ENCODE measurements at regions not wholly inside any gene's neighbourhood (a gene's known extent, or its start where the extent isn't known, plus 50 kb on each side); places are given as distances from the start of the nearest gene placed in this dataset.
"Not testable (repeated sequence)": the region's sequence is repeated elsewhere in the genome, so short reads cannot be mapped to it uniquely, and the experiment has no call there.

DNA sequence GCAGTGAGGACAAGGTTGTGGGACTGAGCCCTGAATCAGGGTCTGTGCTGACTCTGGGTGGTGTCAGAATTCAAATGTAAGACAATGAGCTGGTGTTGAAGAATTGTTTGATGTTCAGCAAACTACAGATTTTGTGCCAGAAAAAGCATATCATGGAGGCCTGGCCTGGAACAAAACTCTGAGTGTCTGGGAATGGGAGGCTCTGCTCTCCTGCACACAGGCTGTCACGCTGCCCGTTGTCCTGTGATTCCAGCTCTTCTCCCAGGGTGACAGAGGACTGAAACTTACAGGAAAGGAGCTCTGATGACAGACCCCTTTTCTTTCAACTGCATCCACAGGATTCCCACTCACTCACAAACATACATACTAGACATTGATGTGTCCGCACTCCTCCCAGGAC, 120.1 kb downstream of the ZNF486 start:
- no peak for DNase-seq

DNA sequence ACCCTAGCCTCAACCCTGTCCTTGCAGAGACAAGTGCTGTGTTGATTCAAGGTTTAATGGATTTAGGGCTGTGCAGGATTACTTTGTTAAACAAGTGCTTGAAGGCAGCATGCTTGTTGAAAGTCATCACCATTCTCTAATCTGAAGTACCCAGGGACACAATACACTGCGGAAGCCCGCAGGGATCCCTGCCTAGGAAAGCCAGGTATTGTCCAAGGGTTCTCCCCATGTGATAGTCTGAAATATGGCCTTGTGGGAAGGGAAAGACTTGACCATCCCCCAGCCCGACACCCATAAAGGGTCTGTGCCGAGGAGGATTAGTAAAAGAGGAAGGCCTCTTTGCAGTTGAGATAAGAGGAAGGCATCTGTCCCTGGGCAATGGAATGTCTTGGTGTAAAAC, 118.9 kb downstream of the ZNF486 start:
- DNase-seq: not testable (repeated sequence)

DNA sequence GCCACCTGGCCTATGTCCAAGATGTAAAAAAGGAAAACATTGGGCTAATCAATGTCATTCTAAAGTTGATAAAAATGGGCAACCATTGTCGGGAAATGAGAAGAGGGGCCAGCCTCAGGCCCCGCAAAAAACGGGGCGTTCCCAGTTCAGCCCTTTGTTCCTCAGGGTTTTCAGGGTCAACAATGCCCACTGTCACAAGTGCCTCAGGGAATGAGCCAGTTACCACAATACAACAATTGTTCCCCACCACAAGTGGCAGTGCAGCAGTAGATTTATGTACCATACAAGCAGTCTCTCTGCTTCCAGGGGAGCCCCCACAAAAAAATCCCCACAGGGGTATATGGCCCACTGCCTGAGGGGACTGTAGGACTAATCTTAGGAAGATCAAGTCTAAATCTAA, 112.5 kb downstream of the ZNF486 start:
- no peak for DNase-seq

DNA sequence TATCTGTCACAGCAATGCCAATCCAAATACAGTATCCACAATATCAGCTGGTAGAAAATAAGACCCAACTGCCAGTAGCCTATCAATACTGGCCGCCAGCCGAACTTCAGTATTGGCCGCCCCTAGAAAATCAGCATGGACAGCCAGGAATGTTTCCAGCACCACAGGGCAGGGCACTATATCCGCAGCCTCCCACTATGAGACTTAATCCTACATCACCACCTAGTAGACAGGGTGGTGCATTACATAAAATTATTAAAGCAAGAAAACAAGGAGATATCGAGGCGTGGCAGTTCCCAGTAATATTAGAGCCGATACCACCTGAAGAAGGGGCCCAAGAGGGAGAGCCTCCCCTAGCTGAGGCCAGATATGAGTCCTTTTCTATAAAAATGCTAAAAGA, 111.3 kb downstream of the ZNF486 start:
- no peak for DNase-seq

DNA sequence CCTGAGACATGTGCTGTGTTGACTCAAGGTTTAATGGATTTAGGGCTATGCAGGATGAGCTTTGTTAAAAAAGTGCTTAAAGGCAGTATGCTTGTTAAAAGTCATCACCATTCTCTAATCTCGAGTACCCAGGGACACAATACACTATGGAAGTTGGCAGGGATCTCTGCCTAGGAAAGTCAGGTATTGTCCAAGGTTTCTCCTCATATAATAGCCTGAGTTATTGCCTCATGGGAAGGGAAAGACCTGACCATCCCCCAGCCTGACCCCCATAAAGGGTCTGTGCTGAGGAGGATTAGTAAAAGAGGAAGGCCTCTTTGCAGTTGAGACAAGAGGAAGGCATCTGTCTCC, 109.7 kb downstream of the ZNF486 start:
- not testable (repeated sequence) for DNase-seq

DNA sequence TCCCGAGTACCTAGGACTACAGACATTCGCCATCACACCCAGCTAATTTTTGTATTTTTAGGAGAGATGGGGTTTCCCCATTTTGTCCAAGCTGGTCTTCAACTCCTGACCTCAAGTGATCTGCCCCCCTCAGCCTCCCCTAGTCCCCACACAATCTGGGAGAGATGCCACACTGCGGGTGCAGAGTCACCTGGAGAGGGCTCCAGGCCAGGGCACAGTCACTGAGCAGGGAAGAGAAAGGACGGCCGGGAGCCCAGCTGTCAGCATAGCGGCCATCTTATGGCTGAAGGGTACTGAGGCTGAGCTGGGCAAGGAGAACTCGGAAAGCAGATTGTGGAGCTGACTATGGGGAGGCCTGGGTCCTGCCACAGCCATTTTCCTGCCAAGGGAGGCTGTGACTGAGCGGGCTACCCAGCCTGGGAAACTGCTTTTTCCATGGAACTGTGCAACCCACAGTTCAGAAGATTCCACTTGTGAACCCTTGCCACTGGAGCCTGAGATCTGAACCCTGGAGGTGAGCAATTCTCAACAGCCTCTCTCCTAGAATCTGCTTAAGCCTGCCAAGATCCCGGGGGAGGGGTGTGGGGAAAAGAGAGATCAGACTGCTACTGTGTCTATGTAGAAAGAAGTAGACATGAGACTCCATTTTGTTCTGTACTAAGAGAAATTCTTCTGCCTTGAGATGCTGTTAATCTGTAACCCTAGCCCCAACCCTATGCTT, 109.2 kb downstream of the ZNF486 start:
- DNase-seq: no peak

DNA sequence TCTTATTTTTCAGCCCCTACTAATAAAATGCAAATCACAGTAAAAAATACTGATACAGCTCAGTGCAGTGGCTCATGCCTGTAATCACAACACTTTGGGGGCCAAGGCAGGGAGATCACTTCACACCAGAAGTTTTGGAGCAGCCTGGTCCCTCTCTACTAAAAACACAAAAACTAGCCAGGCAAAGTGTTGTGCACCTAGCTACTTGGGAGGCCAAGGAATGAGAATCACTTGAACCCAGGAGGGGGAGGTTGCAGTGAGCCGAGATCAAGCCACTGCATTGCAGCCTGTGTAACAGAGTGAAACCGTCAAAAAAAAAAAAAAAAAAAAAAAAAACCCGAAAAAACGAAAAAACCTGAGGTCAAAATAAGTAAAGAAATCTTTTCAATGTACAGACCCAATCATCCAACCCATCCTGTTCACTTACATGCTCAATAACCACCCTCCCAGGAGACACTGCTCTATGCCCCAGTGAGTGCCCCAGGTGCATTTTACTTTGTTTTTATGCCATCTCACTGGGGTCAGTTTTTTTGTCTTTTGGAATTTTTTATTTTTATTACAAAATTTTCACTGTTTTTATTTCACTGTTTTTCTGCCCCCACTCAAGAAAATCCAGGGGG, 107.0 kb downstream of the ZNF486 start:
- DNase-seq: no peak

DNA sequence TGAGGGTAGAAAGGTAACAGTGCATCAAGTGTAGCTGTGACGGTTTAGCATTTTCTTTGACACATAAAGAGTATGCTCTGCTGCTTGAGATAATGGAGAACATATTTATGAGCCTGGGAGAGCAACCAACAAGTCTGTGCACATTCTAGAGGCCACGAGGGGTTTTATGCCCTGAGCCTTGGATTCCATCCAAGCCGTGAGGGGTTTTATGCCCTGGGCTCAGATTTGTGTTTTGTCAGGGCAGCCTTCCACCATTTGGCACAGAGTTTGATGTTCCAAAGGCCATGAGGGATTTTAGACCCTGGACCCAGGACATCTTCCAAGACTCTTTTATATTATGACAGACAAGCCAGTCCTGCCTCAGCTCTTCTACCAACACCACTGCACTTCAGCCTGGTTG, 106.4 kb downstream of the ZNF486 start:
- DNase-seq: no peak

DNA sequence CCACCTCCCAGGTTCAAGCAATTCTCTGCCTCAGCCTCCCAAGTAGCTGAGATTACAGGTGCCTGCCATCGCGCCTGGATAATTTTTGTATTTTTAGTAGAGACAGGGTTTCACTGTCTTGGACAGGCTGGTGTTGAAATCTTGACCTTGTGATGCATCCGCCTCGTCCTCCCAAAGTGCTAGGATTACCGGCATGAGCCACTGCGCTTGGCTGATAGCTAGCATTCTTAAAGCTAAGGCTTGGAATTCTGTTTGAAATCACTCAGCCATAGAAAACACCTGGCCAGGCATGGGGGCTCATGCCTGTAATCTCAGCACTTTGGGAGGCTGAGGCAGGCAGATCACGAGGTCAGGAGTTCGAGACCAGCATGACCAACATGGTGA, 105.6 kb downstream of the ZNF486 start:
- DNase-seq: not testable (repeated sequence)

DNA sequence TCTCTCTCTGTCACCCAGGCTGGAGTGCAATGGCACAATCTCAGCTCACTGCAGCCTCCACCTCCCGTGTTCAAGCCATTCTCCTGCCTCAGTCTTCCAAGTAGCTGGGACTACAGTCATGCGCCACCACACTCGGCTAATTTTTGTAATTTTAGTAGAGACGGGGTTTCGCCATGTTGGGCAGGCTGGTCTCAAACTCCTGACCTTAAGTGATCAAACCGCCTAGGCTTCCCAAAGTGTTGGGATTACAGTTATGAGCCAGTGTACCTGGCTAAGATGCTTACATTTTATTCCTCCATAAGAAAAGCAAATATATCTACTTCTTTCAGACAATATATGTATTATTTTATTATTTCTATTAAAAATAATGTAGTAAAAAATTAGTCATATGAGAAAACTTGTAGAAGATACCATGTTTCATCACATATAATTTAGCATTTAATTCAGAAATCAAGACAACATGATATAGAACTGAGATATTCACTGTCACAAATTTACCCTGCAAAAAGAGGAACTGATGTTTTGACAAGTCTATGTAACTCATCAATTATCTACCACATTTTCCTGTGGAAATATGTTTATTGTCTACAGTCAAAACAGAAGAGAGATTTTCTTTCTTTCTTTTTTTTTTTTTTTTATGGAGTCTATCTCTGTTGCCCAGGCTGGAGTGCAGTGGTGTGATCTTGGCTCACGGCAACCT, 105.1 kb downstream of the ZNF486 start:
- not testable (repeated sequence) for DNase-seq

DNA sequence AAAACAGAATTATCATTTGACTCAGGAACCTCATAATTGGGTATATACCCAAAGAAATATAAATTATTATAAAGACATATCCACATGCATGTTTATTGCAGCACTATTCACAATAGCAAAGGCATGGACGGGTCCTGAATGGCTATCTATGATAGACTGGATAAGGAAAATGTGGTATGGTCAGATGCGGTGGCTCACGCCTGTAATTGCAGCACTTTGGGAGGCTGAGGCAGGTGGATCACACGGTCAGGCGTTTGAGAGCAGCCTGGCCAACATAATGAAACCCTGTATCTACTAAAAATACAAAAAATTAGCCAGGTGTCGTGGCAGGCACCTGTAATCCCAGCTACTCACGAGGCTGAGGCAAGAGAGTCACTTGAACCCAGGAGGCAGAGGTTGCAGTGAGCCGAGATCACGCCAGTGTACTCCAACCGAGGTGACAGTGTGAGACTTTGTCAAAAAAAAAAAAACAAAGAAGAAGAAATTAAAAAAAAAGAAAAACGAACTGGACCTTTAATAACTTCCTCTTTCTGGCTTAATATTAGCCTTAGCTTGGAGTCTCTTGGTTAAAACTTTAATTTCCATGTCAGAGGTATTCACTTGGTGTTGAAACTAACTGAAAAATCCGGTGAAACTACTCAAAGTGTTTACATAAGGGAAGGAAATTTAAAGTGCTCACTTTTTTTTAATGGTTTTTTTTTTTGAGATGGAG, 104.4 kb downstream of the ZNF486 start:
- DNase-seq: no peak

DNA sequence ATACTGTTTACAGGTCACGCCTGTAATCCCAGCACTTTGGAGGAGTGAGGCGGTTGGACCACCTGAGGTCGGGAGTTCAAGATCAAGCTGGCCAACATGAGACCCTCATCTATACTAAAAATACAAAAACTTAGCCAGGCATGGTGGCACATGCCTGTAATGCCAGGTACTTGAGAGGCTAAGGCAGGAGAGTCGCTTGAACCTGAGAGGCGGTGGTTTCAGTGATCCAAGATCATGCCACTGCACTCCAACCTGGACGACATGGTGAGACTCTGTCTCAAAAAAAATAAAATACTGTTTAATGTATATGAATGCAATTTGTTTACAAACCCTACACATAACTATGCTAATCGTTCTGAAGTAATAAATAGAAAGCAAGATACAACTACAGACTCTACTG, 102.4 kb downstream of the ZNF486 start:
- no peak for DNase-seq

DNA sequence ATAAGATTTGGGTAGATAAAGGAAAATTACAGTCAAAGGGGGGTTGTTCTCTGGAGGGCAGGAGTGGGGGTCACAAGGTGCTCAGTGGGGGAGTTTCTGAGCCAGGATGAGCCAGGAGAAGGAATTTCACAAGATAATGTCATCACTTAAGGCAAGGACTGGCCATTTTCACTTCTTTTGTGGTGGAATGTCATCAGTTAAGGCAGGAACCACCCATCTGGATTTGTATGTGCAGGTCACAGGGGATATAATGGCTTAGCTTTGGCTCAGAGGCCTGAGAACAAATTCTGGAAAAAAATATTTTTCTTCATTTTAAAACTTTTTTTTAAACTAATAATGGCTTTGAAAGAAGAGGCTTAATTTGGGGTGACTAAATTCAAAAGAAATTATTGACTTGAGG, 94.5 kb downstream of the ZNF486 start:
- DNase-seq: not testable (repeated sequence)

DNA sequence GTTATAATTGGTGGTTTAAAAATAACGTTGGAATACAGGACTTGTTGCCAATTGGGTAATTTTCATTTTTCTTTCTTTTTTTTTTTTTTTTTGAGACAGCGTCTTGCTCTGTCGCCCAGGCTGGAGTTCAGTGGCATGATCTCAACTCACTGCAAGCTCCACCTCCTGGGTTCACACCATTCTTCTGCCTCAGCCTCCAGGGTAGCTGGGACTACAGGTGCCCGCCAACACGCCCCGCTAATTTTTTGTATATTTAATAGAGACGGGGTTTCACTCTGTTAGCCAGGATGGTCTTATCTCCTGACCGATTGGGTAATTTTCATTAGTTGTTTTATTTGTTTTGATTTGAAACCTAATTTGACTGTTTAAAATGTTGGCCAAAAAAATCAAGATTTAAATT, 93.7 kb downstream of the ZNF486 start:
- not testable (repeated sequence) for DNase-seq

DNA sequence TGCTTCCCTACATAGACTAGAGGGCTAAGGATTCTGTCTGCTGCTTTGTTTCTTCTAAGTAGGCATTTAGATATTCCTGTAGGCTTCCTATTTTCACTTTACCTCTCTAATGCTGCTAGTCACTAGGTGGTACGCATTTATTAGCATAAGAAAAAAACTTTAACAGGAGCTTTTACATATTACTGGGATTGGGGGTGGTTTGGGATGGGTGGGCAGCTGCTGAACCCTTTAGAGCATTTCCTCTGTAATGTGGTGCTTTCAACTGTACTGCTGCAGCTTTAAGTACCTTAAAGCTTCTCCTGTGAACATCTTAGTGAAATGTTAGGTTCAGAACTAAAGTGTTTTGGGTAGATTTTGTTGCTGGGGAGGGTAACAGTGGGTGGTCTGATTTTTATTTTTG, 92.6 kb downstream of the ZNF486 start:
- no peak for DNase-seq

DNA sequence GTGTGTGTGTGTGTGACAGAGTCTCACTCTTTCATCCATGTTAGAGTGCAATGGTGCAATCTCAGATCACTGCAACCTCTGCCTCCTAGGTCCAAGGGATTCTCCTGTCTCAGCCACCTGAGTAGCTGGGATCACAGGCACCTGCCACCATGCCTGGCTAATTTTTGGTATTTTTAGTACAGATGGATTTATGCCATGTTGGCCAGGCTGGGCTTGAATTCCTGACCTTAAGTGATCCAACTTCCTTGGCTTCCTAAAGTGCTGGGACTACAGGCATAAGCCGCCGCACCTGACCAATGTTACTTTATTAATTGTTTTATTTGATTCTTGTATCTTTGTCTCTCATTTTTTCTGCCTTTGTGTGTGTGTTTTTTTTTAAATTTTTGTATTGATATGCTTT, 89.6 kb downstream of the ZNF486 start:
- DNase-seq: no peak

DNA sequence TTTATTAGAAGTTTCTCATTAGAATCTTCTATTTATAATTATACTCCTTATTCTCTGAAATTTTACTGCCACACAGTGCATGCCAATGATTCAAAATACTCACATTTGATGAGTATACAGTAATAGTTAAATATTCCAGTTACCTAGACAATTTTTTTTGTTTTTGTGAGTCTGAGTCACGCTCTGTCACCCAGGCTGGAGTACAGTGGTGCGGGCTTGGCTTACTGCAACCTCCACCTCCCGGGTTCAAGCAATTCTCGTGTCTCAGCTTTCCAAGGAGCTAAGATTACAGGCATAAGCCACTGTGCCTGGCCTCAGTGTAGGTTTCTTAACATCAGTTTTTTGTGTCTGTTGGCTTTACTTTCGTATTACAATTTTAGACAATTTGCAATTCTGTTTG, 87.1 kb downstream of the ZNF486 start:
- no peak for DNase-seq

DNA sequence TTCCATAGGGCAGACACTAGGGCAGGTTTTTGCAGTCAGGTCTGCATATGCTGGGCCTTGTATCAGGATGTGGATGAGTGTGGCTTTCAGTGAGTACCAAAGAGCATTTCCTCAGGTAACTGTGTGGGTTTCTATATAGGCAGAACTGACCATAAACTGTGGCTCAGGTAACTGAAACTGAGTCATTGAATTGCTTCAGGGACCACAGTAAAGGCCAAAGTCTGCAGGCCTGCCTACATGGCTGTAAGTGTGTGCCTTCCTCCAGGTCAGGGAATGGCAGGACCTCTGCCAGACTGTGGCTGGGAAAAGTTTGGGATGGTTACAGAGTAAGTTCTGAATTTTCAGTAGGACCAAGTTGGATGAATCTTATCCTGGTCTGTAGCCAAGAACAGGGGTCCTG, 85.6 kb downstream of the ZNF486 start:
- DNase-seq: no peak

DNA sequence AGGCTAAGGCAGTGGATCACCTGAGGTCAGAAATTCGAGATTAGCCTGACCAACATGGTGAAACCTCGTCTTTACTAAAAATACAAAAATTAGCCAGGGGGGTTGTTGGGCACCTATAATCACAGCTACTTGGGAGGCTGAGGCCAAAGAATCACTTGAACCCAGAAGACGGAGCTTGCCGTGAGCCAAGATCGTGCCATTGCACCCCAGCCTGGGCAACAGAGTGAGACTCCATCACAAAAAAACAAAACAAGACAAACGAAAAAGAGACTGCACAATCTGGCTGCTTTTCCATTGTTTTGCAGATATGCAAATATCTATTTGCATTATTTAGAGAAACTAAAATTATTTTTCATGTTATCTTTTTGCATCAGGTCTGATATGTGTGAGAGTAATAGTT, 83.6 kb downstream of the ZNF486 start:
- no peak for DNase-seq

DNA sequence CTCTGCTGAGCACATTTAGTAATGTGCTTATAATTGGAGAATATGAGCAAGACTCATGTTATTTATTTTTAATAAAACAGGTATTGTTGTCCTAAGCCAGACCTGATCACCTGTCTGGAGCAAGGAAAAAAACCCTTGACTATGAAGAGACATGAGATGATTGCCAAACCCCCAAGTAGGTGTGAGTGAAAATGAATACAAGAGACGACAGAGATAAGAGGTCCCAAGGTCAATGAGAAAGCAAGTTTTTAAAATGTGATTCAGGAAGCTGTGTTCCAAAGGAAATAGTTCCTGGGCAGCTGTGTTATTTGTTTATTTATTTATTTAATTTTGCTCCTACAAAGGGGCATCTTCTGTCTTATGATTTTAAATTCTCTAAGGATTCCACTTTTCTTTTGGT, 83.1 kb downstream of the ZNF486 start:
- DNase-seq: no peak

Measured in DMS 273 treated with DMSO at 0.1 percent for 48 hours (cell line).